T-cell (primary cell): ENCODE measurements at regions not wholly inside any gene's neighbourhood (a gene's known extent, or its start where the extent isn't known, plus 50 kb on each side); places are given as distances from the start of the nearest gene placed in this dataset.

Source experiments
- ATAC-seq, 4 experiments: fragments of 200-7000 bp in 3 of 4; fragments of 150-1000 bp in 1 of 4; cut with Tn5 transposase; replicated peaks in 1 of 4; 1 replicate in 3 of 4; 2 replicates in 1 of 4; pipeline ENCODE4 v1.10.0; 2021; ENCODE audit warnings: moderate library complexity in 3 of 4, mild to moderate bottlenecking in 2 of 4, moderate number of reproducible peaks in 1 of 4
- CTCF ChIA-PET, 2 donors: fragments of 300-600 bp; sonication (Branson Sonifier 250); formaldehyde crosslinking; loops; one replicate each; lab custom pipeline; 2022; ENCODE audit warnings: antibody characterized with exemption in 2 of 2; lab: Charles Lee
- POLR2A ChIA-PET, 2 donors: fragments of 300-600 bp; sonication (Branson Sonifier 250); formaldehyde crosslinking; loops; one replicate each; lab custom pipeline; 2022; ENCODE audit warnings: antibody characterized with exemption in 2 of 2; lab: Charles Lee
- DNase-seq, 35 experiments: peaks; one replicate each; pipeline versions ENCODE4 v3.0.0 to v3.0.0-alpha.2; 2013 to 2023
- H3K27ac ChIP-seq: one replicate; pipeline ENCODE4 v1.5.1; 2013; ENCODE audit warnings: low read length
- H3K27me3 ChIP-seq, 2 experiments: replicated peaks in 1 of 2; 1 replicate in 1 of 2; 2 replicates in 1 of 2; pipeline versions ENCODE4 v1.6.1 to v1.7.0; 2013; ENCODE audit warnings: low read length in 1 of 2, mixed read lengths in 1 of 2; ENCODE audit not compliant: control insufficient read depth in 2 of 2, insufficient read depth in 2 of 2; ENCODE audit errors: extremely low read depth in 1 of 2
- H3K36me3 ChIP-seq, 2 donors: 1 replicate in 1 of 2; 2 replicates in 1 of 2; pipeline versions ENCODE4 v1.6.1 to v1.7.0; 2013; ENCODE audit warnings: low read length in 1 of 2; ENCODE audit not compliant: control insufficient read depth in 2 of 2, insufficient read depth in 1 of 2; ENCODE audit errors: extremely low read depth in 1 of 2
- H3K4me1 ChIP-seq, 2 experiments: 1 replicate in 1 of 2; 2 replicates in 1 of 2; pipeline versions ENCODE4 v1.6.1 to v1.7.0; 2013; ENCODE audit warnings: low read length in 2 of 2, mixed read lengths in 1 of 2; ENCODE audit not compliant: insufficient read depth in 2 of 2, control insufficient read depth in 1 of 2; ENCODE audit errors: extremely low read depth in 1 of 2
- H3K4me3 ChIP-seq, 2 donors: 1 replicate in 1 of 2; 2 replicates in 1 of 2; pipeline versions ENCODE4 v1.5.1 to v1.7.0; 2013; ENCODE audit warnings: mild to moderate bottlenecking in 2 of 2, low read length in 1 of 2, moderate library complexity in 1 of 2; ENCODE audit not compliant: control insufficient read depth in 1 of 2; ENCODE audit errors: extremely low read depth in 1 of 2
- H3K9me3 ChIP-seq: 2 replicates; pipeline ENCODE4 v1.7.0; 2013
- H3K27ac Mint-ChIP-seq, 2 donors: one replicate each; pipeline ENCODE4 v1.8.0; 2020 to 2021; ENCODE audit warnings: mild to moderate bottlenecking in 2 of 2, mixed read lengths in 2 of 2
- H3K27me3 Mint-ChIP-seq, 2 donors: one replicate each; pipeline ENCODE4 v1.8.0; 2021 to 2022; ENCODE audit warnings: mixed read lengths in 2 of 2
- H3K36me3 Mint-ChIP-seq: one replicate; pipeline ENCODE4 v1.8.0; 2021; ENCODE audit warnings: mixed read lengths
- H3K4me1 Mint-ChIP-seq, 3 donors: one replicate each; pipeline ENCODE4 v1.8.0; 2020 to 2022; ENCODE audit warnings: mixed read lengths in 3 of 3, mild to moderate bottlenecking in 1 of 3
- H3K4me3 Mint-ChIP-seq, 3 donors: one replicate each; pipeline ENCODE4 v1.8.0; 2020 to 2022; ENCODE audit warnings: mild to moderate bottlenecking in 3 of 3, mixed read lengths in 3 of 3, moderate library complexity in 3 of 3
- H3K9me3 Mint-ChIP-seq, 3 donors: one replicate each; pipeline ENCODE4 v1.8.0; 2020 to 2022; ENCODE audit warnings: mixed read lengths in 3 of 3
- WGBS: methylation state at CpG from one replicate; pipeline ENCODE4 v1.1.5; 2013; ENCODE audit warnings: missing lambda C conversion rate; ENCODE audit not compliant: insufficient coverage; 5-methylcytosine and 5-hydroxymethylcytosine counted together

GRCh38 chr1:29893806-29894205 lies 657.5 kb downstream of the PTPRU start:
- Histone ChIP-seq H3K9me3 (no peaks in the 10 kb centered on the region), H3K4me3 (no peak overlapping the region), H3K36me3 (no peaks in the 10 kb centered on the region), H3K27me3 (peaks cover 0 to 44% of the 10 kb centered on the region in 2 experiments), H3K27ac (no peak overlapping the region), H3K4me1 (no peaks in the 10 kb centered on the region)
- Mint-ChIP-seq H3K36me3 (no peaks in the 10 kb centered on the region), H3K4me1 (no peaks in the 10 kb centered on the region), H3K27ac (no peak overlapping the region), H3K4me3 (no peak overlapping the region), H3K9me3 (no peaks in the 10 kb centered on the region), H3K27me3 (peaks cover 47 to 54% of the 10 kb centered on the region in 2 donors)
- DNase-seq (no peak), ATAC-seq (no peak)
- WGBS = 75% methylated on average over 2 of the region's 5 CpGs
- CTCF ChIA-PET = no interaction called here
- POLR2A ChIA-PET = no interaction called here

DNA sequence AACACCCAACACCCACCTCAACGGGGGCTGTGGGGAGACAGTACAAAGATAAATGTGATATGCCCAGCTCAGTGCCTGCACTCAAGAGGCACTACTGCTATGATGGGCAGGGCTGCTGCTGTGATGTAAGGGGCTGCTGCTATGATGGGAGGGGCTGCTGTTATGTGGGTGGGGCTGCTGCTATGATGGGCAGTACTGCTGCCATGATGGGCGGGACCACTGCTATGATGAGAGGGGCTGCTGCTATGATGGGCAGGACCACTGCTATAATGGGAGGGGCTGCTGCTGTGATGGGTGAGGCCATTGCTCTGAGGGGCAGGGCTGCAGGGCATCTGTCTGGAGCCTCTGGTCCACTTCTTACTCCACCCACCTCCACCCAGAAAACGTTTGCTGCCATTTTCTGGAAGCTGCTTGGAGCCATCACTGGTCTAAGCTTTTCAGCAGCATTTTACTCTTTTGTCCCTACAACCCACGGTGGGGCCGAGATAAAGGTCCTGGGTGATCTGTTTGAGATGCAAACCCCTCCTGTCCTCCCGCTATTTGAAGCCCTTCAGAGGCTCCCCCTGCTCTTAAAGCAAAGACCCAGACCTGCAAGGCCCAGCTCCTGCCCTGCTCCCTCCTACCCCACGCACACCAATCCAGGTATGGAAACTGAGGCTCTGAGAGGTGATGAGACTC lies 656.9 kb downstream of the PTPRU start:
- H3K27me3 ChIP-seq = peaks cover 0 to 43% of the 10 kb centered on the region in 2 experiments
- no peaks in the 10 kb centered on the region for H3K36me3 ChIP-seq
- H3K36me3 Mint-ChIP-seq = no peaks in the 10 kb centered on the region
- H3K27ac Mint-ChIP-seq = no peak overlapping the region
- DNase-seq (no peak), ATAC-seq (no peak)
- POLR2A ChIA-PET = no interaction called here
- WGBS = 50% methylated on average over 4 of the region's 7 CpGs
- no peaks in the 10 kb centered on the region for H3K4me1 Mint-ChIP-seq
- no peaks in the 10 kb centered on the region for H3K9me3 ChIP-seq
- H3K4me3 Mint-ChIP-seq = no peak overlapping the region
- H3K9me3 Mint-ChIP-seq = no peaks in the 10 kb centered on the region
- H3K4me1 ChIP-seq = no peaks in the 10 kb centered on the region
- peaks cover 44 to 51% of the 10 kb centered on the region in 2 donors for H3K27me3 Mint-ChIP-seq
- no peak overlapping the region for H3K27ac ChIP-seq
- H3K4me3 ChIP-seq = no peak overlapping the region
- CTCF ChIA-PET = no interaction called here

DNA sequence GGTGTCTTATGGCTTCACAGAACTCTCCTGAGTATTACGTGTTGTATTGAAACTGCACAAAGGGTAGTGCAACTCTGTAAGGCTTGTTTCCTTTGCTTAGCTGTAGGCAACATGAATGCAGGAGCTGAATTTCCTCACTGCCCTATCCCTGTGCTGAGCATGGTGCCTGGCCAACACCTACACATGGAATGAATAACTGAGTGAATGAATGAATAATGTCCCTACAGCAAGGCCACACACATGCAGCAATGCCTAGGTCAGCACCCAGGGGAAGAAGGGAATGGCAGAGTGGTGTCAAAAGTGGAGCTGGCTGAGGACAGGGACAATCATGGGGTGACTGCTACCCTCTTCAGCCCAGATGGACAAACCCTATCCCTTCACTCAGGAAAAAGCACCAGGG lies 655.9 kb downstream of the PTPRU start:
- peaks cover 0 to 40% of the 10 kb centered on the region in 2 experiments for H3K27me3 ChIP-seq
- ChIA-PET POLR2A (no interaction called here), CTCF (no interaction called here)
- WGBS = no CpG with 5 or more reads among the region's 1 CpG
- H3K27ac Mint-ChIP-seq = no peak overlapping the region
- ATAC-seq = no peak
- no peak for DNase-seq
- no peaks in the 10 kb centered on the region for H3K4me1 Mint-ChIP-seq
- H3K4me3 Mint-ChIP-seq = no peak overlapping the region
- no peaks in the 10 kb centered on the region for H3K9me3 Mint-ChIP-seq
- H3K36me3 Mint-ChIP-seq = no peaks in the 10 kb centered on the region
- H3K4me3 ChIP-seq = no peak overlapping the region
- H3K36me3 ChIP-seq = no peaks in the 10 kb centered on the region
- no peaks in the 10 kb centered on the region for H3K4me1 ChIP-seq
- H3K27ac ChIP-seq = no peak overlapping the region
- H3K9me3 ChIP-seq = no peaks in the 10 kb centered on the region
- peaks cover 35 to 43% of the 10 kb centered on the region in 2 donors for H3K27me3 Mint-ChIP-seq

GRCh38 chr1:29890201-29890959 lies 654.1 kb downstream of the PTPRU start:
- ChIA-PET POLR2A (no interaction called here), CTCF (no interaction called here)
- H3K9me3 ChIP-seq = no peaks in the 10 kb centered on the region
- no peak overlapping the region for H3K27ac ChIP-seq
- Mint-ChIP-seq H3K27ac (no peak overlapping the region), H3K36me3 (no peaks in the 10 kb centered on the region), H3K4me1 (no peaks in the 10 kb centered on the region), H3K4me3 (no peak overlapping the region), H3K27me3 (peaks cover 18 to 26% of the 10 kb centered on the region in 2 donors), H3K9me3 (no peaks in the 10 kb centered on the region)
- DNase-seq (no peak), ATAC-seq (no peak)
- no peak overlapping the region for H3K4me3 ChIP-seq
- H3K36me3 ChIP-seq = no peaks in the 10 kb centered on the region
- H3K4me1 ChIP-seq = no peaks in the 10 kb centered on the region
- peaks cover 0 to 31% of the 10 kb centered on the region in 2 experiments for H3K27me3 ChIP-seq
- 56% methylated on average over 4 of the region's 7 CpGs for WGBS

DNA sequence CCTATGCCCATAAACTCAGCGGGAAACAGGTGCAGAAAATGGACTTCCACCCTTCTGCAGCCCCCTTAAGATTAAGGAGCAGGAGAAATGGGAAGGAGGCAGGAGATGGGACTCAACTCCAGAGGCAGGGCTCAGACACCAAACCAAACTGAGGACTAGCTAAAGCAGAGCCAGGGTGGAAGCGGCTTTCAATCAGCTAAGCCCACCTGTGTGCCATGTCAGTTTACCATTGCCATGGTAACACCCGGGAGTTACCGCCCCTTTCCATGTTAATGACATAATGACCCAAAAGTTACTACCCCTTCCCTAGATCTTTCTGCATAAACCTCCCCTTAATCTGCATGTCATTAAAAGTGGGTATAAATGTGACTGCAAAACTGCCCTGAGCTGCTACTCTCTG lies 653.5 kb downstream of the PTPRU start:
- no peaks in the 10 kb centered on the region for H3K36me3 Mint-ChIP-seq
- no peak for DNase-seq
- ChIA-PET CTCF (no interaction called here), POLR2A (no interaction called here)
- H3K27ac Mint-ChIP-seq = no peak overlapping the region
- H3K4me3 ChIP-seq = no peak overlapping the region
- H3K9me3 Mint-ChIP-seq = no peaks in the 10 kb centered on the region
- H3K4me3 Mint-ChIP-seq = no peak overlapping the region
- no peaks in the 10 kb centered on the region for H3K4me1 ChIP-seq
- H3K9me3 ChIP-seq = no peaks in the 10 kb centered on the region
- peaks cover 0 to 27% of the 10 kb centered on the region in 2 experiments for H3K27me3 ChIP-seq
- no peak for ATAC-seq
- no peak overlapping the region for H3K27ac ChIP-seq
- WGBS = no CpG with 5 or more reads among the region's 4 CpGs
- H3K27me3 Mint-ChIP-seq = peaks cover 16 to 24% of the 10 kb centered on the region in 2 donors
- no peaks in the 10 kb centered on the region for H3K36me3 ChIP-seq
- H3K4me1 Mint-ChIP-seq = no peaks in the 10 kb centered on the region

- no peaks in the 10 kb centered on the region for H3K36me3 ChIP-seq
- H3K27me3 ChIP-seq = peaks cover 0 to 10% of the 10 kb centered on the region in 2 experiments
- POLR2A ChIA-PET = no interaction called here
- H3K36me3 Mint-ChIP-seq = no peaks in the 10 kb centered on the region
- H3K27ac Mint-ChIP-seq = no peak overlapping the region
- CTCF ChIA-PET = no interaction called here
- H3K9me3 Mint-ChIP-seq = no peaks in the 10 kb centered on the region
- no peak overlapping the region for H3K27ac ChIP-seq
- no peaks in the 10 kb centered on the region for H3K4me1 Mint-ChIP-seq
- H3K27me3 Mint-ChIP-seq = peaks cover 4 to 10% of the 10 kb centered on the region in 2 donors
- H3K4me1 ChIP-seq = no peaks in the 10 kb centered on the region
- 88% methylated on average over 1 of the region's 2 CpGs for WGBS
- ATAC-seq = no peak
- H3K4me3 ChIP-seq = no peak overlapping the region
- no peak for DNase-seq
- no peaks in the 10 kb centered on the region for H3K9me3 ChIP-seq
- H3K4me3 Mint-ChIP-seq = no peak overlapping the region
These were observed 648.4 kb downstream of the PTPRU start for GRCh38 chr1:29884740-29885139.
